Keratinocyte (primary cell): ENCODE measurements at regions not wholly inside any gene's neighbourhood (a gene's known extent, or its start where the extent isn't known, plus 50 kb on each side); places are given as distances from the start of the nearest gene placed in this dataset.
"Not testable (repeated sequence)": the region's sequence is repeated elsewhere in the genome, so short reads cannot be mapped to it uniquely, and the experiment has no call there.

Experiments used
- DNase-seq: peaks from one replicate; pipeline ENCODE4 v3.0.0-alpha.2; 2011; ENCODE audit warnings: low read depth, missing footprints, low spot score
- FAIRE-seq: peaks from 2 replicates; lab custom pipeline; 2011; peaks lifted over from hg19 to GRCh38; lab: Jason Lieb, UNC
- H2AFZ ChIP-seq: 2 replicates; pipeline ENCODE4 v1.6.0; 2012; ENCODE audit warnings: low read length, control low read depth, inconsistent platforms; ENCODE audit not compliant: control insufficient read depth
- H3K27ac ChIP-seq: 2 replicates; pipeline ENCODE4 v1.5.1; 2011; ENCODE audit warnings: low read length; ENCODE audit not compliant: control insufficient read depth, insufficient read depth
- H3K27me3 ChIP-seq: 3 replicates; pipeline ENCODE4 v1.6.0; 2011; ENCODE audit warnings: low read length; ENCODE audit not compliant: control insufficient read depth, insufficient read depth; ENCODE audit errors: extremely low read depth
- H3K36me3 ChIP-seq, 2 experiments: 2 replicates in 1 of 2; 3 replicates in 1 of 2; pipeline ENCODE4 v1.5.1; 2011; ENCODE audit warnings: low read length in 2 of 2, mild to moderate bottlenecking in 1 of 2; ENCODE audit not compliant: control insufficient read depth in 2 of 2, insufficient read depth in 2 of 2; ENCODE audit errors: extremely low read depth in 1 of 2
- H3K4me1 ChIP-seq: 3 replicates; pipeline ENCODE4 v1.5.1; 2011; ENCODE audit warnings: low read length; ENCODE audit not compliant: control insufficient read depth, insufficient read depth; ENCODE audit errors: extremely low read depth
- H3K4me2 ChIP-seq: 3 replicates; pipeline ENCODE4 v1.6.0; 2011; ENCODE audit warnings: low read depth, low read length; ENCODE audit not compliant: control insufficient read depth, insufficient read depth; ENCODE audit errors: extremely low read depth
- H3K4me3 ChIP-seq, 3 experiments: fragments of 200-600 bp in 1 of 3; sonication (generic) in 1 of 3; 2 replicates in 2 of 3; 3 replicates in 1 of 3; pipeline ENCODE4 v1.5.1; 2011 to 2016; ENCODE audit warnings: low read length in 3 of 3, mild to moderate bottlenecking in 3 of 3, control low read depth in 2 of 3, inconsistent platforms in 1 of 3, low read depth in 1 of 3, mixed read lengths in 1 of 3, mixed run types in 1 of 3, moderate library complexity in 1 of 3; ENCODE audit not compliant: control insufficient read depth in 2 of 3, insufficient read depth in 2 of 3; ENCODE audit errors: extremely low read depth in 1 of 3
- H3K79me2 ChIP-seq: 2 replicates; pipeline ENCODE4 v1.6.0; 2012; ENCODE audit warnings: low read length; ENCODE audit not compliant: control insufficient read depth, insufficient read depth
- H3K9ac ChIP-seq: 3 replicates; pipeline ENCODE4 v1.6.0; 2011; ENCODE audit warnings: low read length; ENCODE audit not compliant: control insufficient read depth, insufficient read depth; ENCODE audit errors: extremely low read depth
- H3K9me1 ChIP-seq: 3 replicates; pipeline ENCODE4 v1.6.0; 2011; ENCODE audit warnings: low read length; ENCODE audit not compliant: control insufficient read depth, insufficient read depth; ENCODE audit errors: extremely low read depth
- H3K9me3 ChIP-seq: 2 replicates; pipeline ENCODE4 v1.5.1; 2012; ENCODE audit warnings: low read depth, low read length; ENCODE audit not compliant: control insufficient read depth
- H4K20me1 ChIP-seq: 3 replicates; pipeline ENCODE4 v1.6.0; 2011; ENCODE audit warnings: low read length; ENCODE audit not compliant: control insufficient read depth, insufficient read depth; ENCODE audit errors: extremely low read depth
- EZH2 ChIP-seq: IDR thresholded peaks from one replicate; pipeline ENCODE4 v1.6.1; 2012; ENCODE audit warnings: inconsistent platforms, mild to moderate bottlenecking, low read length, moderate library complexity
- dilution Hi-C: fragments of 300-500 bp; cut with MboI; formaldehyde crosslinking; loops from one replicate; pipeline ENCODE4 v1.7.0; 2020; ENCODE audit warnings: low sequenced_read_pairs; ENCODE audit not compliant: extremely low pct_ligation_motif_present
- TF ChIP-seq, protein P1 (sequence below), 3 experiments: IDR thresholded peaks in 1 of 3; conservative IDR thresholded peaks in 1 of 3; optimal IDR thresholded peaks in 1 of 3; 2 replicates in 2 of 3; 3 replicates in 1 of 3; pipeline versions ENCODE3 to v1.5.1; 2011; ENCODE audit warnings: low read length in 3 of 3, mild to moderate bottlenecking in 3 of 3, moderate library complexity in 2 of 3, control low read depth in 1 of 3, inconsistent platforms in 1 of 3; ENCODE audit not compliant: insufficient read depth in 2 of 3; ENCODE audit errors: extremely low read depth in 1 of 3

DNA sequence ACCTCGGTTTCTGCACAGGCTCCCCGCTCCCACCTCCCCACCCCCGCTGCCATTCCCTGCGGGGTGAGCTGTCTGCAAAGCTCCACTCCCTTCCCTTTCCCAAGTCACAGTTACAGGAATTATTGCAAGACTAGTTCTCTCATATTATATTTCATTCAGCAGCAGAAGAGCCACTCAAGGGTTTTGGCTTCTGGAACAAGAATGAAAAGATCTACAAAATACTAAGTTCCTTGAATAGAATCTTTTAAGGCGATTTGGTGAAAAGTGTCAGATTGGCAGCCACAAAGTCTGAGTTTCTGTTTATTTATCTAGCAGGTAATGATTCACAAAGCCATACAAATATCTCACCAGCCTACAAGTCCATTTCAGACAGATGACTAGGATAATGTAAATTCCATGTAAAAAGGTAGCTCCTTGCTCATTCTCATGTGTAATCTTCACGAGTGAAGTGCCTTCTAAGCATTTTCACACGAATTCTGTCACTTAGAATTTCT, 221.9 kb upstream of the RBBP8 start:
- H3K36me3 ChIP-seq = no peaks in the 10 kb centered on the region
- H3K4me1 ChIP-seq = peaks cover 6% of the 10 kb centered on the region
- DNase-seq (no peak), FAIRE-seq (no peak)
- peak overlapping the region; percentile 72 for H2AFZ ChIP-seq
- dilution Hi-C loops = no loop called here
- TF ChIP-seq, protein P1, sequence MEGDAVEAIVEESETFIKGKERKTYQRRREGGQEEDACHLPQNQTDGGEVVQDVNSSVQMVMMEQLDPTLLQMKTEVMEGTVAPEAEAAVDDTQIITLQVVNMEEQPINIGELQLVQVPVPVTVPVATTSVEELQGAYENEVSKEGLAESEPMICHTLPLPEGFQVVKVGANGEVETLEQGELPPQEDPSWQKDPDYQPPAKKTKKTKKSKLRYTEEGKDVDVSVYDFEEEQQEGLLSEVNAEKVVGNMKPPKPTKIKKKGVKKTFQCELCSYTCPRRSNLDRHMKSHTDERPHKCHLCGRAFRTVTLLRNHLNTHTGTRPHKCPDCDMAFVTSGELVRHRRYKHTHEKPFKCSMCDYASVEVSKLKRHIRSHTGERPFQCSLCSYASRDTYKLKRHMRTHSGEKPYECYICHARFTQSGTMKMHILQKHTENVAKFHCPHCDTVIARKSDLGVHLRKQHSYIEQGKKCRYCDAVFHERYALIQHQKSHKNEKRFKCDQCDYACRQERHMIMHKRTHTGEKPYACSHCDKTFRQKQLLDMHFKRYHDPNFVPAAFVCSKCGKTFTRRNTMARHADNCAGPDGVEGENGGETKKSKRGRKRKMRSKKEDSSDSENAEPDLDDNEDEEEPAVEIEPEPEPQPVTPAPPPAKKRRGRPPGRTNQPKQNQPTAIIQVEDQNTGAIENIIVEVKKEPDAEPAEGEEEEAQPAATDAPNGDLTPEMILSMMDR (optimal IDR thresholded peaks at IDR 0.05 in 1 of 3, IDR thresholded peaks at IDR 0.05 in 1 of 3, conservative IDR thresholded peaks at IDR 0.05 in 1 of 3; ENCODE audit: extremely low read depth in 1 of 3, insufficient read depth in 2 of 3, low read length in 3 of 3) = no peak
- TF ChIP-seq EZH2 = no peak
- no peaks in the 10 kb centered on the region for H4K20me1 ChIP-seq
- H3K4me2 ChIP-seq = peak overlapping the region; percentile 72
- peak overlapping the region; percentile 17 to 62 (median 42) for H3K4me3 ChIP-seq
- H3K9ac ChIP-seq = peak overlapping the region; percentile 62
- H3K9me1 ChIP-seq = no peaks in the 10 kb centered on the region
- no peaks in the 10 kb centered on the region for H3K9me3 ChIP-seq
- peak overlapping the region; percentile 38 for H3K27ac ChIP-seq
- no peaks in the 10 kb centered on the region for H3K79me2 ChIP-seq
- H3K27me3 ChIP-seq = no peaks in the 10 kb centered on the region

DNA sequence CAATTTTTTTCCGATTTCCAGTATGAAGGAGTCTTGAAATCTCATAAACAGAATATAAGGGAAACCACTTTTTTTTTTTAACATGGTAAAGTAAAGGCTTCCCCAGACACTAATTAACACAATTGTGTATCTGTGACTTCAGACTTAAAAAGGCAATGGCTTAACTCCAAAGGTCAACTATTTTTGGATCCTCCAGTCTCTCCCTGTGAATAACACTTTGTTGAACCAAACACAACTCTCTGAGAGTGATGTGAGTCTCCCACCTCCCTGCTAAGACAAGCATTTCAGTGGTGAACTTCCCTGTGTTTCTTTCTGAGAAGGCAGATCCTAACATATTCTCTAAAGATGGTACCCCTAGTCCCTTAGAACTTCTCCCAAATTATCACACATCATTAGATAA, 219.6 kb upstream of the RBBP8 start:
- H3K4me3 ChIP-seq = no peak overlapping the region
- no peaks in the 10 kb centered on the region for H4K20me1 ChIP-seq
- no peak overlapping the region for H2AFZ ChIP-seq
- H3K79me2 ChIP-seq = no peaks in the 10 kb centered on the region
- FAIRE-seq (no peak), DNase-seq (no peak)
- no peak overlapping the region for H3K9ac ChIP-seq
- H3K4me1 ChIP-seq = peaks cover 6% of the 10 kb centered on the region
- dilution Hi-C loops = no loop called here
- H3K27me3 ChIP-seq = no peaks in the 10 kb centered on the region
- no peak for TF ChIP-seq EZH2
- TF ChIP-seq, protein P1 (optimal IDR thresholded peaks at IDR 0.05 in 1 of 3, IDR thresholded peaks at IDR 0.05 in 1 of 3, conservative IDR thresholded peaks at IDR 0.05 in 1 of 3; ENCODE audit: extremely low read depth in 1 of 3, insufficient read depth in 2 of 3, low read length in 3 of 3) = no peak
- H3K27ac ChIP-seq = no peak overlapping the region
- H3K9me1 ChIP-seq = no peaks in the 10 kb centered on the region
- H3K4me2 ChIP-seq = no peak overlapping the region
- H3K9me3 ChIP-seq = no peaks in the 10 kb centered on the region
- no peaks in the 10 kb centered on the region for H3K36me3 ChIP-seq

DNA sequence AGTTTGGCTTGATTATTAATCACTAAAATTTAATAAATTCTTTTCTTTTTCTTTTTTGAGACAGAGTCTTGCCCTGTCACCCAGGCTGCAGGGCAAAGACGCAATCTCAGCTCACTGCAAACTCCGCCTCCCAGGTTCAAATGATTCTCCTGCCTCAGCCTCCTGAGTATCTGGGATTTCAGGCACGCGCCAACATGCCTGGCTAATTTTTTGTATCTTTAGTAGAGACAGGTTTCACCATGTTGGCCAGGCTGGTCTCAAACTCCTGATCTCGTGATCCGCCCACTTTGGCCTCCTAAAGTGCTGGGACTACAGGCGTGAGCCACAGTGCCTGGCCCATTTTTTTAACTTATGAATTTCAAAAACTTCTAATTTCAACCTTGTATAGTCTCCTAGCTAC, 215.6 kb upstream of the RBBP8 start:
- H3K27me3 ChIP-seq, H3K4me3 ChIP-seq, H2AFZ ChIP-seq, H3K4me1 ChIP-seq, H3K27ac ChIP-seq, H3K9me3 ChIP-seq, H3K4me2 ChIP-seq, H4K20me1 ChIP-seq, H3K9ac ChIP-seq, H3K9me1 ChIP-seq, H3K79me2 ChIP-seq, DNase-seq, H3K36me3 ChIP-seq, dilution Hi-C loops, FAIRE-seq: not testable (repeated sequence)
